ENCODE measurements at regions not wholly inside any gene's neighbourhood (a gene's known extent, or its start where the extent isn't known, plus 50 kb on each side); places are given as distances from the start of the nearest gene placed in this dataset.

DNA sequence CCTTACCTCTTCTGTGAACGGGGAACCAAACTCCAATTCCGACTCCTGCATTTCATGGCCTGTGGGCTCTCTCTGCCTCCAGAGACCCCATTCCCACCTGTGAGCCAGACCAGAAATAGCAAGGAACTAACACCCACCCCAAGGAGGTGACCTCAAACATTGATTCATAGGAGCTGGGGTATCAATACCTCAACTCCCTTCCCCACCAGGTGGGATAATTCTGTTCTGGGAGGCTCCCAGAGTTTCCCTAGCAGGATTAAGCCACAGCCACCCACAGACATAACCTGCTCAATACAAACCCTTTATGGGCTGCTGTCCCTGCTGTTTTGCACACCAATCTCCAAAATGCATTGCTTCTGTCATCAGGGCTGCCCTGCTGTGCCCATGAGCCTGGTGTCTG lies 59.6 kb upstream of the FOXF1 start:
- no peaks in the 10 kb centered on the region for H3K4me1 ChIP-seq (ENCODE audit: control insufficient read depth, insufficient read depth, low read length)
- H3K9me3 ChIP-seq (ENCODE audit: control insufficient read depth, low read length), result no peaks in the 10 kb centered on the region
- intact Hi-C loops (cut with DNase I), result no loop called here
- H3K27me3 ChIP-seq (ENCODE audit: control insufficient read depth, insufficient read depth), result no peaks in the 10 kb centered on the region
- ATAC-seq (no peak), DNase-seq (no peak)
- 94% methylated on average over 2 of the region's 2 CpGs for WGBS
- H3K4me3 ChIP-seq (ENCODE audit: low read length), result no peak overlapping the region
- no peak overlapping the region for H3K27ac ChIP-seq (ENCODE audit: low read length)

DNA sequence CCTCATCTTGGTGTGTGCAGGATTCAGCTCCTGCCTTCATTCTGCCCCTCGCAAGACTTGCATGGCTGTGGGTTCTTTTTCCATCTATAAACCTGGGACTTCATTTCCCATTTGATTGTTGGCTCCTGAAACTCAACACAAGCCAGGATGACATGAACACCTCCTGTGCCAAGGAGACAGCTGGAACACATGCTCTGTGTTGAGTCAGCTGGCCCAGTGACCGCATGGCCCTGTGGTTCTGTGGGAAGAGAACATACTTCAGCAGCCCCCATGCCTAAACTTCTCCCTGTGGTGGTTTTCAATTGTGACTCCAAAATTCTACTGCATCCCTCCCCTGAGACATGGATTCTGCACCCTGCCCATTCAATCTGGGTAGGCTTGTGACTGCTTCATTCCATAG lies 57.9 kb upstream of the FOXF1 start:
- H3K4me1 ChIP-seq (ENCODE audit: control insufficient read depth, insufficient read depth, low read length), result no peaks in the 10 kb centered on the region
- intact Hi-C loops (cut with DNase I), result no loop called here
- H3K4me3 ChIP-seq (ENCODE audit: low read length), result no peak overlapping the region
- no peaks in the 10 kb centered on the region for H3K27me3 ChIP-seq (ENCODE audit: control insufficient read depth, insufficient read depth)
- ATAC-seq (no peak), DNase-seq (no peak)
- no peaks in the 10 kb centered on the region for H3K9me3 ChIP-seq (ENCODE audit: control insufficient read depth, low read length)
- 71% methylated on average over 2 of the region's 2 CpGs for WGBS
- H3K27ac ChIP-seq (ENCODE audit: low read length), result no peak overlapping the region

DNA sequence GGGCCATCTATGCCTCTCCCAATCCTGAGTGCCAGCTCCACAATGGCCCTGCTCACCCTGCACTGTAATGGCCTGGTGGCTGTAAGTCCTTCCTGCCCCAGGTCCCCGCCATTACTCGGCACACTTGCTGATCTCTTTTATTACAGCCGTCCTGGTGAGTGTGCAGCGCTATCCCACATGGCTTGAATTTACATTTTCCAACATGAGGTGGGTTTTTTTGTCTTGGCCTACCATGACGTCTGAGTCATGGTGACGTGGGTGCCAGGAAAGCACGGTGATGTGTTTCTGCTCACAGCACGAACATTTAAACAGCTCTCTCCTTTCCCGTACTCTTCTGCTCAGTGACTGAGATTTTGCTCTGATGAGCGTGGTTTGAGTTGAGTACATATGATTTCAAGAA lies 55.2 kb upstream of the FOXF1 start:
- ATAC-seq (no peak), DNase-seq (no peak)
- Histone ChIP-seq H3K4me1 (ENCODE audit: control insufficient read depth, insufficient read depth, low read length) (no peaks in the 10 kb centered on the region), H3K9me3 (ENCODE audit: control insufficient read depth, low read length) (no peaks in the 10 kb centered on the region), H3K27me3 (ENCODE audit: control insufficient read depth, insufficient read depth) (no peaks in the 10 kb centered on the region), H3K27ac (ENCODE audit: low read length) (no peak overlapping the region), H3K4me3 (ENCODE audit: low read length) (no peak overlapping the region)
- WGBS, result 86% methylated on average over 10 of the region's 10 CpGs
- intact Hi-C loops (cut with DNase I), result no loop called here

DNA sequence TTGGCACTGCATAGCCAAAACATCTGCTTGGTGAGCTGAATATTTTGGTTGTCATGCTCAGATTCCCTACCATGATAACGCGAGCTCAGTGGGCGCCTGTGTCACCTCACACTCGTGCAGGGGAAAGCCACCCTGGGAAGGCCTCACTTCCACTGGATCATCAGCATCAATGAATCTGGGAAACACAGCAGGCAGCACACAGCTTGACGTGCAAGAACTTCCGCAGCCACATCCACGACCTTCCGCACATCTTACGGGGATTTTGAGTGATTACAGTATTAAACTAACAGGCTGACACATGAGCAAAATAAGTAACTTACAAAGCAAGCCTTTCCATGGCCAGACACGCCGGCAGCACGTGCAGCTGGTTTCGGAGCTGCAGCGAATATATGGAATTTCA lies 54.7 kb upstream of the FOXF1 start:
- 84% methylated on average over 14 of the region's 14 CpGs for WGBS
- Histone ChIP-seq H3K27ac (ENCODE audit: low read length) (no peak overlapping the region), H3K27me3 (ENCODE audit: control insufficient read depth, insufficient read depth) (no peaks in the 10 kb centered on the region), H3K4me1 (ENCODE audit: control insufficient read depth, insufficient read depth, low read length) (no peaks in the 10 kb centered on the region), H3K4me3 (ENCODE audit: low read length) (no peak overlapping the region), H3K9me3 (ENCODE audit: control insufficient read depth, low read length) (no peaks in the 10 kb centered on the region)
- no peak for DNase-seq
- ATAC-seq, result no peak
- intact Hi-C loops (cut with DNase I), result no loop called here

DNA sequence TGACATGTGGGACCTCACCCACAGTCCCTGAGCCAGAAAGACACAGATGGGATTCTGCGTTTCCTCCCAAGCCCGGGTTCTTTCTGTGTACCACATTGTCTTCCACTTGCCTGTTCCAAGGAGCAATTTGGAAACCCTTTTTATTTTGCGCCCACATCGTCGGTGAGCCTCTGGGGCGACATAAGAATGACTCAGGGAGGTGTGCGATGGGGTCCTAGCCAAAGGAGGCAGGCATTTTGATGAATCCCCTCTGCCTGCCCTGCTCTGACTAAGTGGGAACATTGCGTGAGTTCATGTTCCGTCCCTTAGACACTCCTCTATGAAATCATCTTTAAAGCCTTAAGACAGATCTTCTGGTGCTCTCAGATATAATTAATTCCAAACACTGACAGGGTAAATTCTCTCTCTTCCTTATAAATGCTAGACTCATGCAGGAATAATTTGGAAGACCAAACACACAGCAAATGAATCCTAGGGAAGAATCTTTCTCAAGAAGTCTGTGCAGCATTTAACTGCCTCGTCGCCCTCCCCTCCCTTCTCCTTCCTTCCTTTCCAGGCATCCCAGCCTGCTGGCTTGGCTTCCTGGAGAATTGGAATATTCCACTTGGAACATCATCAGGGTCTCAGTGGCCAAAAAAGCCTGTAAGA lies 52.7 kb upstream of the FOXF1 start:
- Histone ChIP-seq H3K9me3 (ENCODE audit: control insufficient read depth, low read length) (peaks cover 4% of the 10 kb centered on the region), H3K27me3 (ENCODE audit: control insufficient read depth, insufficient read depth) (no peaks in the 10 kb centered on the region), H3K27ac (ENCODE audit: low read length) (no peak overlapping the region), H3K4me3 (ENCODE audit: low read length) (no peak overlapping the region), H3K4me1 (ENCODE audit: control insufficient read depth, insufficient read depth, low read length) (no peaks in the 10 kb centered on the region)
- no peak for DNase-seq
- ATAC-seq, result peak; percentile 52 to 67
- 34% methylated on average over 11 of the region's 11 CpGs for WGBS
- intact Hi-C loops (cut with DNase I), result no loop called here

DNA sequence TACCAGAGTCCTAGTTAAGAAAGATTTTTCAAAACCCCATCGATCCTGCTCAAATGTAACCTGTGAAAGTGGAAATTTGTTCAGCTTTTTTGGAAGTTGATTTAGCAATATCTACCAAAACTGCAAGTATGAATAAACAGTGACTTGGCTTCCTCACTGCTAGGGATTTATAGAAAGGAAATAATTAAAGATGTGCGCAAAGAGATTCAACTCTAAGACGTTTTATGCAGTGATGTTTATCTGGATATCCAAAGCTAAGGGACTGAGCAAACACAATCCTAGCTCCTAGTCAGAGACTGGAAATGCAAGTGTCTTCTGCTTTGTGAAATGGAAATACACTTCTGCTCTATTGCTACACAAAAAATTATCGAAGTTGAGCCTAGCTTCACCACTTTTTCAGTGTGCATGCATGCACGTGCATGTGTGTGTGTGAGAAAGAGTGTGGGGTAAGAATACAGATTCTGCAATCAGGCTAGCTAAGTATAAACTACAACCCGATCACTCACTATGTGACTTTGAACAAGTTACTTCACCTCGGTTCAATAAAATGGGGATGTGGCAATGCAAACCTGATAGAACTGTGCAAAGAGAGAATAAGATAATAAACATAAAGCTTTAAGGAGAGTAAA lies 52.1 kb upstream of the FOXF1 start:
- intact Hi-C loops (cut with DNase I), result no loop called here
- H3K27me3 ChIP-seq (ENCODE audit: control insufficient read depth, insufficient read depth), result no peaks in the 10 kb centered on the region
- DNase-seq, result no peak
- H3K4me3 ChIP-seq (ENCODE audit: low read length), result no peak overlapping the region
- no peak for ATAC-seq
- H3K9me3 ChIP-seq (ENCODE audit: control insufficient read depth, low read length), result peaks cover 4% of the 10 kb centered on the region
- no peaks in the 10 kb centered on the region for H3K4me1 ChIP-seq (ENCODE audit: control insufficient read depth, insufficient read depth, low read length)
- H3K27ac ChIP-seq (ENCODE audit: low read length), result no peak overlapping the region
- 52% methylated on average over 7 of the region's 7 CpGs for WGBS

DNA sequence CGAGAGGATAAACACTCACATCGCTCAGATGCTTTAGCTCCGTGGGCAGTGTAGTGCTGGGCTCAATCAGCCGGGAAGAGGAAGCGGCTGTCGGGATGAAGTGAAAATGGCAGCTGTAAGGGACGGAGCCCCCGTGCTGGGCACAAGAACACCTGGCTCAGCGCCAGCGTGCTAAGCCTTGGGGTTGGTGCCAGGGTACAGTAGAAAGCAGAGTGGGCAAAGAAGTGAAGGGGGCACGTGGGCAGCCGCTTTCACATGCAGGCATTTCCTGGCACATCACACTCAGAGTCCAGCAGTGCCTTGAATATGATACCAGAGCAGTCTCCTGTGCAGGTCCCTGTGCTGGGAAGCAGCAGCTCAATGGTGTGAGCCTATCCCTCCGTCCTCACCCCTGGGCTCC lies 51.1 kb upstream of the FOXF1 start:
- intact Hi-C loops (cut with DNase I), result no loop called here
- Histone ChIP-seq H3K27ac (ENCODE audit: low read length) (no peak overlapping the region), H3K9me3 (ENCODE audit: control insufficient read depth, low read length) (peaks cover 4% of the 10 kb centered on the region), H3K4me3 (ENCODE audit: low read length) (no peak overlapping the region), H3K4me1 (ENCODE audit: control insufficient read depth, insufficient read depth, low read length) (no peaks in the 10 kb centered on the region), H3K27me3 (ENCODE audit: control insufficient read depth, insufficient read depth) (no peaks in the 10 kb centered on the region)
- ATAC-seq, result no peak
- peak in 1 of 3 donors; percentile 55 for DNase-seq
- WGBS, result 57% methylated on average over 13 of the region's 13 CpGs

Data from right cardiac atrium (tissue), 5 donors.